Prostate gland (tissue), 2 donors: ENCODE measurements at regions not wholly inside any gene's neighbourhood (a gene's known extent, or its start where the extent isn't known, plus 50 kb on each side); places are given as distances from the start of the nearest gene placed in this dataset.

ENCODE experiments used
- DNase-seq: peaks from one replicate; pipeline ENCODE4 v3.0.0-alpha.2; 2019; ENCODE audit warnings: low spot score
- H3K27ac ChIP-seq, 2 donors: fragments of 200-600 bp; sonication (generic); 2 replicates each; pipeline ENCODE4 v1.5.1; 2017 to 2019
- H3K27me3 ChIP-seq: fragments of 200-600 bp; sonication (generic); replicated peaks from 2 replicates; pipeline ENCODE4 v1.5.1; 2019; ENCODE audit not compliant: insufficient read depth
- H3K36me3 ChIP-seq, 2 donors: fragments of 200-600 bp; sonication (generic); 1 replicate in 1 of 2; 2 replicates in 1 of 2; pipeline versions ENCODE4 v1.5.1 to v1.8.1; 2017 to 2019
- H3K4me1 ChIP-seq: fragments of 200-600 bp; sonication (generic); replicated peaks from 2 replicates; pipeline ENCODE4 v1.5.1; 2019
- H3K4me3 ChIP-seq, 2 donors: fragments of 200-600 bp; sonication (generic); 2 replicates each; pipeline ENCODE4 v1.5.1; 2017 to 2019
- H3K9me3 ChIP-seq: fragments of 200-600 bp; sonication (generic); 2 replicates; pipeline ENCODE4 v1.5.1; 2017
- CTCF ChIP-seq, 4 experiments: fragments of 200-600 bp in 2 of 4; fragments of 450-650 bp in 2 of 4; sonication (generic) in 2 of 4; IDR thresholded peaks; 1 replicate in 3 of 4; 2 replicates in 1 of 4; pipeline ENCODE4 v1.5.1; 2016 to 2019; ENCODE audit warnings: antibody characterized with exemption in 4 of 4, mild to moderate bottlenecking in 2 of 4, moderate library complexity in 2 of 4
- POLR2A ChIP-seq: fragments of 450-650 bp; IDR thresholded peaks from one replicate; pipeline ENCODE4 v1.6.1; 2016; ENCODE audit warnings: antibody characterized with exemption, mild to moderate bottlenecking
- POLR2AphosphoS5 ChIP-seq: sonication (generic); formaldehyde crosslinking; IDR thresholded peaks from one replicate; pipeline ENCODE4 v1.6.1; 2017; ENCODE audit warnings: antibody characterized with exemption
- WGBS: methylation state at CpG from one replicate; pipeline ENCODE4 v1.1.5; 2018; 5-methylcytosine and 5-hydroxymethylcytosine counted together
- intact Hi-C: fragments of 100-400 bp; cut with DNase I; formaldehyde crosslinking; loops from one replicate; pipeline ENCODE4 v1.14.2; 2022

- H3K36me3 ChIP-seq = no peaks in the 10 kb centered on the region
- no peak overlapping the region for H3K27ac ChIP-seq
- H3K27me3 ChIP-seq = no peaks in the 10 kb centered on the region
- DNase-seq = no peak
- intact Hi-C loops = no loop called here
- no peak overlapping the region for H3K4me3 ChIP-seq
- TF ChIP-seq POLR2A (no peak), POLR2AphosphoS5 (no peak), CTCF (IDR thresholded peaks at IDR 0.05) (no peak)
- WGBS = 50% methylated on average over 7 of the region's 7 CpGs
- no peaks in the 10 kb centered on the region for H3K9me3 ChIP-seq
- no peaks in the 10 kb centered on the region for H3K4me1 ChIP-seq
Measured at GRCh38 chr12:68446901-68447796, 115.0 kb upstream of the MDM1 start.

GRCh38 chr12:68447797-68448260 lies 115.7 kb upstream of the MDM1 start:
- H3K4me1 ChIP-seq = no peaks in the 10 kb centered on the region
- no peaks in the 10 kb centered on the region for H3K27me3 ChIP-seq
- no peaks in the 10 kb centered on the region for H3K9me3 ChIP-seq
- intact Hi-C loops = no loop called here
- no peaks in the 10 kb centered on the region for H3K36me3 ChIP-seq
- H3K27ac ChIP-seq = no peak overlapping the region
- WGBS = 71% methylated on average over 2 of the region's 2 CpGs
- TF ChIP-seq POLR2A = no peak
- no peak for TF ChIP-seq POLR2AphosphoS5
- no peak for TF ChIP-seq CTCF (IDR thresholded peaks at IDR 0.05)
- H3K4me3 ChIP-seq = no peak overlapping the region
- DNase-seq = no peak

- no peak for DNase-seq
- no peaks in the 10 kb centered on the region for H3K36me3 ChIP-seq
- no peak overlapping the region for H3K4me3 ChIP-seq
- no peaks in the 10 kb centered on the region for H3K27me3 ChIP-seq
- intact Hi-C loops = no loop called here
- H3K27ac ChIP-seq = no peak overlapping the region
- H3K4me1 ChIP-seq = no peaks in the 10 kb centered on the region
- H3K9me3 ChIP-seq = no peaks in the 10 kb centered on the region
- 98% methylated on average over 2 of the region's 2 CpGs for WGBS
- TF ChIP-seq POLR2AphosphoS5 (no peak), CTCF (IDR thresholded peaks at IDR 0.05) (no peak)
Measured at GRCh38 chr12:68449196-68449595, 117.0 kb upstream of the MDM1 start.

- intact Hi-C loops = no loop called here
- WGBS = 67% methylated on average over 3 of the region's 3 CpGs
- Histone ChIP-seq H3K36me3 (no peaks in the 10 kb centered on the region), H3K4me3 (no peak overlapping the region), H3K4me1 (no peaks in the 10 kb centered on the region), H3K27ac (no peak overlapping the region), H3K27me3 (no peaks in the 10 kb centered on the region), H3K9me3 (no peaks in the 10 kb centered on the region)
- TF ChIP-seq CTCF (IDR thresholded peaks at IDR 0.05) = no peak
- no peak for TF ChIP-seq POLR2A
- TF ChIP-seq POLR2AphosphoS5 = no peak
- DNase-seq = no peak
Measured at GRCh38 chr12:68450947-68451260, 118.7 kb upstream of the MDM1 start.
